Thyroid gland (tissue), 4 donors: ENCODE measurements at regions not wholly inside any gene's neighbourhood (a gene's known extent, or its start where the extent isn't known, plus 50 kb on each side); places are given as distances from the start of the nearest gene placed in this dataset.

Source experiments
- DNase-seq, 2 donors: peaks; one replicate each; pipeline ENCODE4 v3.0.0-alpha.2; 2019
- H3K27ac ChIP-seq, 3 donors: fragments of 200-600 bp; sonication (generic); 1 replicate in 2 of 3; 2 replicates in 1 of 3; pipeline ENCODE4 v1.5.1; 2016 to 2019; ENCODE audit warnings: mild to moderate bottlenecking in 1 of 3, moderate library complexity in 1 of 3
- H3K27me3 ChIP-seq: fragments of 200-600 bp; sonication (generic); one replicate; pipeline ENCODE4 v1.5.1; 2019
- H3K36me3 ChIP-seq, 2 donors: fragments of 200-600 bp; sonication (generic); one replicate each; pipeline ENCODE4 v1.5.1; 2016 to 2019
- H3K4me1 ChIP-seq, 2 donors: fragments of 200-600 bp; sonication (generic); one replicate each; pipeline ENCODE4 v1.5.1; 2017 to 2019
- H3K4me3 ChIP-seq, 3 donors: fragments of 200-600 bp; sonication (generic); replicated peaks in 1 of 3; 1 replicate in 2 of 3; 2 replicates in 1 of 3; pipeline ENCODE4 v1.5.1; 2016; ENCODE audit warnings: mild to moderate bottlenecking in 1 of 3
- H3K9me3 ChIP-seq: fragments of 200-600 bp; sonication (generic); one replicate; pipeline ENCODE4 v1.5.1; 2017
- CTCF ChIP-seq, 6 experiments: fragments of 200-600 bp in 3 of 6; fragments of 450-650 bp in 3 of 6; sonication (generic) in 3 of 6; IDR thresholded peaks; one replicate each; pipeline ENCODE4 v1.5.1; 2016 to 2019; ENCODE audit warnings: antibody characterized with exemption in 6 of 6, mild to moderate bottlenecking in 2 of 6, inconsistent platforms in 1 of 6, moderate library complexity in 1 of 6
- POLR2A ChIP-seq, 2 donors: fragments of 450-650 bp; IDR thresholded peaks; one replicate each; pipeline ENCODE4 v1.6.1; 2017; ENCODE audit warnings: antibody characterized with exemption in 2 of 2, mild to moderate bottlenecking in 2 of 2, moderate library complexity in 1 of 2
- WGBS, 2 donors: methylation state at CpG; one replicate each; pipeline ENCODE4 v1.1.5; 2017; 5-methylcytosine and 5-hydroxymethylcytosine counted together
- intact Hi-C: fragments of 100-400 bp; cut with DNase I; formaldehyde crosslinking; loops from one replicate; pipeline ENCODE4 v1.15.1; 2023

- Histone ChIP-seq H3K27ac (no peak overlapping the region), H3K27me3 (no peaks in the 10 kb centered on the region), H3K4me1 (no peaks in the 10 kb centered on the region), H3K36me3 (no peaks in the 10 kb centered on the region), H3K4me3 (no peak overlapping the region), H3K9me3 (no peaks in the 10 kb centered on the region)
- TF ChIP-seq POLR2A (IDR thresholded peaks at IDR 0.05), result no peak
- WGBS, 2 donors, result 75 to 81% methylated on average over 1 of the region's 1 CpG
- no peak for DNase-seq
- intact Hi-C loops, result no loop called here
These were observed 471.7 kb upstream of the HS3ST1 start for GRCh38 chr4:11900359-11900758.

GRCh38 chr4:11898796-11899195, 470.1 kb upstream of the HS3ST1 start:
- intact Hi-C loops, result no loop called here
- no peak for DNase-seq
- no peak overlapping the region for H3K27ac ChIP-seq
- H3K4me3 ChIP-seq, result no peak overlapping the region
- H3K9me3 ChIP-seq, result no peaks in the 10 kb centered on the region
- TF ChIP-seq CTCF (IDR thresholded peaks at IDR 0.05), result no peak
- TF ChIP-seq POLR2A (IDR thresholded peaks at IDR 0.05), result no peak
- H3K4me1 ChIP-seq, result no peaks in the 10 kb centered on the region
- no peaks in the 10 kb centered on the region for H3K27me3 ChIP-seq
- WGBS, 2 donors, result 45 to 88% methylated on average over 1 of the region's 1 CpG
- H3K36me3 ChIP-seq, result no peaks in the 10 kb centered on the region

- Histone ChIP-seq H3K4me1 (no peaks in the 10 kb centered on the region), H3K27me3 (no peaks in the 10 kb centered on the region), H3K27ac (no peak overlapping the region), H3K4me3 (no peak overlapping the region), H3K36me3 (no peaks in the 10 kb centered on the region), H3K9me3 (no peaks in the 10 kb centered on the region)
- intact Hi-C loops, result no loop called here
- WGBS, 2 donors, result 75 to 79% methylated on average over 1 of the region's 1 CpG
- no peak for TF ChIP-seq POLR2A (IDR thresholded peaks at IDR 0.05)
- TF ChIP-seq CTCF (IDR thresholded peaks at IDR 0.05), result no peak
- DNase-seq, result no peak
These were observed 467.1 kb upstream of the HS3ST1 start for GRCh38 chr4:11895766-11896165.

- intact Hi-C loops, result no loop called here
- Histone ChIP-seq H3K36me3 (no peaks in the 10 kb centered on the region), H3K4me3 (no peak overlapping the region), H3K4me1 (no peaks in the 10 kb centered on the region), H3K27me3 (no peaks in the 10 kb centered on the region), H3K9me3 (no peaks in the 10 kb centered on the region), H3K27ac (no peak overlapping the region)
- TF ChIP-seq CTCF (IDR thresholded peaks at IDR 0.05) (no peak), POLR2A (IDR thresholded peaks at IDR 0.05) (no peak)
- DNase-seq, result no peak
- 75 to 85% methylated on average over 2 of the region's 2 CpGs for WGBS, 2 donors
These were observed 466.3 kb upstream of the HS3ST1 start for GRCh38 chr4:11894977-11895376.

- no peak for TF ChIP-seq POLR2A (IDR thresholded peaks at IDR 0.05)
- no peak overlapping the region for H3K4me3 ChIP-seq
- intact Hi-C loops, result no loop called here
- no peak overlapping the region for H3K27ac ChIP-seq
- 71 to 73% methylated on average over 3 of the region's 3 CpGs for WGBS, 2 donors
- H3K36me3 ChIP-seq, result no peaks in the 10 kb centered on the region
- H3K9me3 ChIP-seq, result no peaks in the 10 kb centered on the region
- no peak for DNase-seq
- no peaks in the 10 kb centered on the region for H3K4me1 ChIP-seq
- no peaks in the 10 kb centered on the region for H3K27me3 ChIP-seq
These were observed 465.5 kb upstream of the HS3ST1 start for GRCh38 chr4:11894221-11894620.

- 88 to 89% methylated on average over 2 of the region's 2 CpGs for WGBS, 2 donors
- Histone ChIP-seq H3K27ac (no peak overlapping the region), H3K27me3 (no peaks in the 10 kb centered on the region), H3K36me3 (no peaks in the 10 kb centered on the region), H3K4me1 (no peaks in the 10 kb centered on the region), H3K9me3 (no peaks in the 10 kb centered on the region), H3K4me3 (no peak overlapping the region)
- intact Hi-C loops, result no loop called here
- TF ChIP-seq CTCF (IDR thresholded peaks at IDR 0.05) (no peak), POLR2A (IDR thresholded peaks at IDR 0.05) (no peak)
- no peak for DNase-seq
These were observed 460.4 kb upstream of the HS3ST1 start for GRCh38 chr4:11889099-11889498.
